ENCODE measurements at regions not wholly inside any gene's neighbourhood (a gene's known extent, or its start where the extent isn't known, plus 50 kb on each side); places are given as distances from the start of the nearest gene placed in this dataset.
A peak's percentile ranks its signal among the peaks of the same experiment; 100 is the strongest.

GRCh38 chr6:6058054-6058444 lies 51.3 kb upstream of the NRN1 start:
- Mint-ChIP-seq H3K4me1 (no peaks in the 10 kb centered on the region), H3K36me3 (no peaks in the 10 kb centered on the region), H3K27ac (no peak overlapping the region), H3K27me3 (peaks cover 26 to 32% of the 10 kb centered on the region in 2 donors), H3K4me3 (no peak overlapping the region), H3K9me3 (peaks cover 0 to 7% (median 3%) of the 10 kb centered on the region in 3 donors)
- POLR2A ChIA-PET: no interaction called here
- Histone ChIP-seq H3K27me3 (replicated peaks in 1 of 2; ENCODE audit: control insufficient read depth in 2 of 2, extremely low read depth in 1 of 2, insufficient read depth in 2 of 2, low read length in 1 of 2) (peaks cover 0 to 10% of the 10 kb centered on the region in 2 experiments), H3K27ac (ENCODE audit: low read length) (no peak overlapping the region), H3K9me3 (no peaks in the 10 kb centered on the region), H3K4me3 (ENCODE audit: control insufficient read depth in 1 of 2, extremely low read depth in 1 of 2, low read length in 1 of 2) (no peak overlapping the region), H3K36me3 (ENCODE audit: control insufficient read depth in 2 of 2, extremely low read depth in 1 of 2, insufficient read depth in 1 of 2, low read length in 1 of 2) (no peaks in the 10 kb centered on the region), H3K4me1 (ENCODE audit: control insufficient read depth in 1 of 2, extremely low read depth in 1 of 2, insufficient read depth in 2 of 2, low read length in 2 of 2) (no peaks in the 10 kb centered on the region)
- no peak for ATAC-seq (replicated peaks in 1 of 4)
- DNase-seq: no peak
- 76% methylated on average over 23 of the region's 25 CpGs for WGBS (ENCODE audit: insufficient coverage)
- CTCF ChIA-PET: interaction anchor here (0.9 to 2.0 kb wide), 3 partner anchors 16 to 489 kb away, joined by 3 to 5 read pairs (median 4); no protein-coding TSS in a partner anchor

- Mint-ChIP-seq H3K36me3 (no peaks in the 10 kb centered on the region), H3K27ac (no peak overlapping the region), H3K27me3 (peaks cover 29 to 34% of the 10 kb centered on the region in 2 donors), H3K4me3 (no peak overlapping the region), H3K4me1 (no peaks in the 10 kb centered on the region), H3K9me3 (peaks cover 0 to 7% (median 3%) of the 10 kb centered on the region in 3 donors)
- Histone ChIP-seq H3K9me3 (no peaks in the 10 kb centered on the region), H3K36me3 (ENCODE audit: control insufficient read depth in 2 of 2, extremely low read depth in 1 of 2, insufficient read depth in 1 of 2, low read length in 1 of 2) (no peaks in the 10 kb centered on the region), H3K4me1 (ENCODE audit: control insufficient read depth in 1 of 2, extremely low read depth in 1 of 2, insufficient read depth in 2 of 2, low read length in 2 of 2) (no peaks in the 10 kb centered on the region), H3K27ac (ENCODE audit: low read length) (no peak overlapping the region), H3K4me3 (ENCODE audit: control insufficient read depth in 1 of 2, extremely low read depth in 1 of 2, low read length in 1 of 2) (no peak overlapping the region), H3K27me3 (replicated peaks in 1 of 2; ENCODE audit: control insufficient read depth in 2 of 2, extremely low read depth in 1 of 2, insufficient read depth in 2 of 2, low read length in 1 of 2) (peaks cover 0 to 13% of the 10 kb centered on the region in 2 experiments)
- CTCF ChIA-PET: interaction anchor here (1.6 to 2.0 kb wide), 2 partner anchors 489 kb away, joined by 4 to 5 read pairs; no protein-coding TSS in a partner anchor
- POLR2A ChIA-PET: no interaction called here
- DNase-seq (peak in 1 of 35 experiments; percentile 60), ATAC-seq (replicated peaks in 1 of 4) (peak in 1 of 4 experiments; percentile 67)
- 13% methylated on average over 2 of the region's 9 CpGs for WGBS (ENCODE audit: insufficient coverage)
Measured at GRCh38 chr6:6057442-6058053, 50.8 kb upstream of the NRN1 start.
